Liver (tissue), 8 donors: ENCODE measurements at regions not wholly inside any gene's neighbourhood (a gene's known extent, or its start where the extent isn't known, plus 50 kb on each side); places are given as distances from the start of the nearest gene placed in this dataset.

Experiments used
- DNase-seq: peaks from one replicate; pipeline ENCODE4 v3.0.0-alpha.2; 2017; ENCODE audit warnings: low spot score
- H3K27ac ChIP-seq, 2 donors: one replicate each; pipeline ENCODE4 v1.7.0; 2013; ENCODE audit warnings: inconsistent platforms in 2 of 2, low read length in 2 of 2, control low read depth in 1 of 2, low read depth in 1 of 2, mild to moderate bottlenecking in 1 of 2
- H3K27me3 ChIP-seq, 4 donors: one replicate each; pipeline versions ENCODE4 v1.6.1 to v1.7.0; 2013; ENCODE audit warnings: low read length in 3 of 4, inconsistent platforms in 1 of 4, mild to moderate bottlenecking in 1 of 4, moderate library complexity in 1 of 4; ENCODE audit not compliant: control insufficient read depth in 4 of 4, insufficient read depth in 4 of 4
- H3K36me3 ChIP-seq, 4 donors: one replicate each; pipeline versions ENCODE4 v1.6.1 to v1.7.0; 2013; ENCODE audit warnings: low read length in 3 of 4, mild to moderate bottlenecking in 3 of 4, low read depth in 1 of 4, moderate library complexity in 1 of 4; ENCODE audit not compliant: control insufficient read depth in 4 of 4, insufficient read depth in 3 of 4
- H3K4me1 ChIP-seq, 4 donors: one replicate each; pipeline versions ENCODE4 v1.6.1 to v1.7.0; 2013; ENCODE audit warnings: low read length in 3 of 4, mild to moderate bottlenecking in 3 of 4, moderate library complexity in 1 of 4; ENCODE audit not compliant: control insufficient read depth in 4 of 4, insufficient read depth in 4 of 4
- H3K4me3 ChIP-seq, 3 donors: one replicate each; pipeline versions ENCODE4 v1.6.1 to v1.7.0; 2013; ENCODE audit warnings: low read length in 3 of 3, control low read depth in 1 of 3, low read depth in 1 of 3, mild to moderate bottlenecking in 1 of 3
- H3K9ac ChIP-seq, 2 donors: one replicate each; pipeline ENCODE4 v1.7.0; 2013; ENCODE audit warnings: low read length in 2 of 2, mild to moderate bottlenecking in 2 of 2, moderate library complexity in 2 of 2, control low read depth in 1 of 2, low read depth in 1 of 2
- H3K9me3 ChIP-seq, 4 donors: one replicate each; pipeline versions ENCODE4 v1.6.1 to v1.7.0; 2013; ENCODE audit warnings: low read length in 3 of 4; ENCODE audit not compliant: control insufficient read depth in 4 of 4
- ATF3 ChIP-seq: IDR thresholded peaks from 2 replicates; pipeline ENCODE4 v1.6.1; 2016; ENCODE audit warnings: antibody characterized with exemption
- CTCF ChIP-seq: fragments of 150-350 bp; IDR thresholded peaks from 2 replicates; pipeline ENCODE4 v1.5.1; 2017; ENCODE audit warnings: improper control_type of control experiment, low read depth, low read length; ENCODE audit not compliant: missing input control
- EGR1 ChIP-seq, 2 donors: IDR thresholded peaks; 2 replicates each; pipeline ENCODE4 v1.6.1; 2016 to 2018; ENCODE audit warnings: antibody characterized with exemption in 2 of 2, low read depth in 2 of 2
- FOXA1 ChIP-seq: IDR thresholded peaks from 2 replicates; pipeline ENCODE4 v1.6.1; 2016; ENCODE audit warnings: antibody characterized with exemption
- FOXA2 ChIP-seq: IDR thresholded peaks from 2 replicates; pipeline ENCODE4 v1.6.1; 2016; ENCODE audit warnings: antibody characterized with exemption
- GABPA ChIP-seq, 2 donors: IDR thresholded peaks in 1 of 2; conservative IDR thresholded peaks in 1 of 2; 2 replicates each; pipeline ENCODE4 v1.6.1; 2016; ENCODE audit warnings: antibody characterized with exemption in 2 of 2, mild to moderate bottlenecking in 1 of 2, moderate library complexity in 1 of 2
- HNF4A ChIP-seq, 2 donors: conservative IDR thresholded peaks; 2 replicates each; pipeline ENCODE4 v1.6.1; 2016; ENCODE audit warnings: antibody characterized with exemption in 2 of 2, mild to moderate bottlenecking in 2 of 2
- HNF4G ChIP-seq: IDR thresholded peaks from 2 replicates; pipeline ENCODE4 v1.6.1; 2016; ENCODE audit warnings: antibody characterized with exemption
- JUND ChIP-seq, 2 donors: IDR thresholded peaks; 2 replicates each; pipeline ENCODE4 v1.6.1; 2016; ENCODE audit warnings: antibody characterized with exemption in 2 of 2
- MAX ChIP-seq: IDR thresholded peaks from 2 replicates; pipeline ENCODE4 v1.6.1; 2016; ENCODE audit warnings: antibody characterized with exemption
- NR2F2 ChIP-seq: IDR thresholded peaks from 2 replicates; pipeline ENCODE4 v1.6.1; 2016; ENCODE audit warnings: antibody characterized with exemption
- RAD21 ChIP-seq, 2 donors: IDR thresholded peaks; 2 replicates each; pipeline ENCODE4 v1.6.1; 2016; ENCODE audit warnings: antibody characterized with exemption in 2 of 2, mild to moderate bottlenecking in 2 of 2
- REST ChIP-seq: IDR thresholded peaks from 2 replicates; pipeline ENCODE4 v1.6.1; 2016; ENCODE audit warnings: antibody characterized with exemption, mild to moderate bottlenecking
- RXRA ChIP-seq, 2 donors: IDR thresholded peaks; 2 replicates each; pipeline ENCODE4 v1.6.1; 2017 to 2018; ENCODE audit warnings: antibody characterized with exemption in 2 of 2, mild to moderate bottlenecking in 1 of 2
- SP1 ChIP-seq: IDR thresholded peaks from 2 replicates; pipeline ENCODE4 v1.6.1; 2018; ENCODE audit warnings: antibody characterized with exemption, mild to moderate bottlenecking
- TAF1 ChIP-seq: conservative IDR thresholded peaks from 2 replicates; pipeline ENCODE4 v1.6.1; 2016; ENCODE audit warnings: antibody characterized with exemption, mild to moderate bottlenecking
- YY1 ChIP-seq: IDR thresholded peaks from 2 replicates; pipeline ENCODE4 v1.6.1; 2016; ENCODE audit warnings: antibody characterized with exemption, mild to moderate bottlenecking
- ZBTB33 ChIP-seq: IDR thresholded peaks from 2 replicates; pipeline ENCODE4 v1.6.1; 2016; ENCODE audit warnings: antibody characterized with exemption
- WGBS: extraction: QIAGEN DNeasy Blood & Tissue Kit; methylation state at CpG from one replicate; pipeline ENCODE4 v1.1.7; 2013; 5-methylcytosine and 5-hydroxymethylcytosine counted together
- donor health status: healthy.
- donor health status: healthy.
- donor health status: healthy.
- donor health status: healthy.
- donor health status: healthy.

GRCh38 chr4:135739354-135739753 is 1537.8 kb upstream of the PABPC4L start:
- peaks cover 0 to 21% (median 7%) of the 10 kb centered on the region in 4 donors for H3K4me1 ChIP-seq
- no peak overlapping the region for H3K27ac ChIP-seq
- whole genome bisulfite sequencing: 72% methylated on average over 2 of the region's 2 CpGs
- no peaks in the 10 kb centered on the region for H3K36me3 ChIP-seq
- H3K9me3 ChIP-seq: no peaks in the 10 kb centered on the region
- no peak for DNase-seq
- no peaks in the 10 kb centered on the region for H3K27me3 ChIP-seq
- TF ChIP-seq RXRA (IDR thresholded peaks at IDR 0.05) (no peak), ATF3 (no peak), CTCF (no peak), ZBTB33 (no peak), YY1 (no peak), HNF4A (conservative IDR thresholded peaks at IDR 0.05) (no peak), FOXA1 (no peak), FOXA2 (no peak), RAD21 (IDR thresholded peaks at IDR 0.05) (no peak), JUND (IDR thresholded peaks at IDR 0.05) (no peak), REST (no peak), SP1 (no peak), NR2F2 (no peak), GABPA (IDR thresholded peaks at IDR 0.05 in 1 of 2, conservative IDR thresholded peaks at IDR 0.05 in 1 of 2) (no peak), HNF4G (no peak), TAF1 (no peak), EGR1 (IDR thresholded peaks at IDR 0.05; ENCODE audit: low read depth in 2 of 2) (no peak), MAX (no peak)
- no peak overlapping the region for H3K4me3 ChIP-seq
- no peak overlapping the region for H3K9ac ChIP-seq
